ENCODE measurements at regions not wholly inside any gene's neighbourhood (a gene's known extent, or its start where the extent isn't known, plus 50 kb on each side); places are given as distances from the start of the nearest gene placed in this dataset.

DNA sequence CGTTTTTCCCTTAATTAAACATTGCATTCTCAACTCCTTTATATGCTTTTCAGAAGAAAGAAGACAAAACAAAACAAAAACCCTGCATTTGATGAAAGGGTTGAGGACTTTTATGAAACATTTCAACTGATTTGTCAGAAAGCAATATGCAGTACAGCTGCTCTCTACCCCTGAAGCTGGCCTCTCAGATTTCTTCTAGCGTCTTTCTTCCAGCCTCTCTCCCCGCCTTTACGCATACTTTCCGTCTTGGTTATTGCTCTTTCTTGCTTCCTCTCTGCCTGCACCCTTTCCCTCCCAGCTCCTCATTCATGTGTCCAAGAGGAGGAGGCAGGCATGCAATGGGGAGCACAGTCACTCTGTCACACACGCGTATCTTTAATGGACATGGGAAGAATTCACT lies 91.0 kb upstream of the COL1A2 start:
- TF ChIP-seq POLR2A (IDR thresholded peaks at IDR 0.05): no peak
- TF ChIP-seq, protein P1, sequence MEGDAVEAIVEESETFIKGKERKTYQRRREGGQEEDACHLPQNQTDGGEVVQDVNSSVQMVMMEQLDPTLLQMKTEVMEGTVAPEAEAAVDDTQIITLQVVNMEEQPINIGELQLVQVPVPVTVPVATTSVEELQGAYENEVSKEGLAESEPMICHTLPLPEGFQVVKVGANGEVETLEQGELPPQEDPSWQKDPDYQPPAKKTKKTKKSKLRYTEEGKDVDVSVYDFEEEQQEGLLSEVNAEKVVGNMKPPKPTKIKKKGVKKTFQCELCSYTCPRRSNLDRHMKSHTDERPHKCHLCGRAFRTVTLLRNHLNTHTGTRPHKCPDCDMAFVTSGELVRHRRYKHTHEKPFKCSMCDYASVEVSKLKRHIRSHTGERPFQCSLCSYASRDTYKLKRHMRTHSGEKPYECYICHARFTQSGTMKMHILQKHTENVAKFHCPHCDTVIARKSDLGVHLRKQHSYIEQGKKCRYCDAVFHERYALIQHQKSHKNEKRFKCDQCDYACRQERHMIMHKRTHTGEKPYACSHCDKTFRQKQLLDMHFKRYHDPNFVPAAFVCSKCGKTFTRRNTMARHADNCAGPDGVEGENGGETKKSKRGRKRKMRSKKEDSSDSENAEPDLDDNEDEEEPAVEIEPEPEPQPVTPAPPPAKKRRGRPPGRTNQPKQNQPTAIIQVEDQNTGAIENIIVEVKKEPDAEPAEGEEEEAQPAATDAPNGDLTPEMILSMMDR (IDR thresholded peaks at IDR 0.05): no peak

Measured in breast epithelium (tissue), 3 donors.